ENCODE measurements at regions not wholly inside any gene's neighbourhood (a gene's known extent, or its start where the extent isn't known, plus 50 kb on each side); places are given as distances from the start of the nearest gene placed in this dataset.
"Not testable (repeated sequence)": the region's sequence is repeated elsewhere in the genome, so short reads cannot be mapped to it uniquely, and the experiment has no call there.

DNA sequence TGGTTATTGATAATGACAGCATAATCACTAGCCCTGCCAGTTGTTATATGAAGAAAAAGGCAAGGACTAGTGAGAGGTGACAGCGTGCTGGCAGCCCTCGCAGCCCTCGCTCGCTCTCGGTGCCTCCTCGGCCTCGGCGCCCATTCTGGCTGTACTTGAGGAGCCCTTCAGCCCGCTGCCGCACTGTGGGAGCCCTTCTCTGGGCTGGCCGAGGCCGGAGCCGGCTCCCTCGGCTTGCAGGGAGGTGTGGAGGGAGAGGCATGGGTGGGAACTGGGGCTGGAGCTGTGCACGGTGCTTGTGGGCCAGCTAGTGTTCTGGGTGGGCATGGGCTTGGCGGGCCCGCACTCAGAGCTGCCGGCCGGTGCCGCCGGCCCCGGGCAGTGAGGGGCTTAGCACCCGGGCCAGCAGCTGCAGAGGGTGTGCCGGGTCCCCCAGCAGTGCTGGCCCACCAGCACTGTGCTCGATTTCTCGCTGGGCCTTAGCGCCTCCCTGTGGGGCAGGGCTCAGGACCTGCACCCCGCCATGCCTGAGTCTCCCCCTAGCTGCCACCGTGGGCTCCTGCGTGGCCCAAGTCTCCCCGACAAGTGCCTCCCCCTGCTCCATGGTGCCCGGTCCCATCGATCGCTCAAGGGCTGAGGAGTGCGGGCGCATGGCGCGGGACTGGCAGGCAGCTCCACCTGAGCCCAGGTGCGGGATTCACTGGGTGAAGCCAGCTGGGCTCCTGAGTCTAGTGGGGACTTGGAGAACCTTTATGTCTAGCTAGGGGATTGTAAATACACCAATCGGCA, 156.2 kb downstream of the MSX2 start:
- not testable (repeated sequence) for H3K9me3 ChIP-seq (replicated peaks; ENCODE audit: control insufficient read depth, low read depth, low read length); DNase-seq; H3K4me1 ChIP-seq (ENCODE audit: control insufficient read depth, insufficient read depth, low read length); H3K27me3 ChIP-seq (ENCODE audit: control insufficient read depth, insufficient read depth, low read length); H3K36me3 ChIP-seq (ENCODE audit: control insufficient read depth, insufficient read depth, low read length); H3K4me3 ChIP-seq (ENCODE audit: low read length); H3K27ac ChIP-seq (ENCODE audit: low read length)
- WGBS (ENCODE audit: insufficient coverage): 90% methylated on average over 27 of the region's 40 CpGs

DNA sequence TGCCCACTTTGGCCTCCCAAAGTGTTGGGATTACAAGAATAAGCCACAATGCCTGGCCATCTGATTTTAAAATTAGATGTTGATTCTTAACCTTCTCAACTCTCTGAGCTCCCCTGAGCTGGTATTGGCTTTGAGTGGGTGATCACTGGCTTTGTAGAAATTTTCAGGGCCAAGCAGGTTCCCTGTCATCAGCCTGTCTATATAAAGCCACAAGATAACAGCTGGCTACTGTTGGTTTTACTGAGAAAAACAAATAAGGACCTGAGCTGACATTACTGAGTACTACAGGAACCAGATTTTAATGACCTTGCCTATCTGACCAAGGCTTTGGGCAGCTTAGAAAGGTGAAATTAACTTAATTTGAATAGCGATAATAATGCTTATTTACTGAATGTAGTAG, 153.6 kb downstream of the MSX2 start:
- H3K9me3 ChIP-seq (replicated peaks; ENCODE audit: control insufficient read depth, low read depth, low read length): no peaks in the 10 kb centered on the region
- H3K4me3 ChIP-seq (ENCODE audit: low read length): no peak overlapping the region
- no peak for DNase-seq
- no peak overlapping the region for H3K27ac ChIP-seq (ENCODE audit: low read length)
- H3K36me3 ChIP-seq (ENCODE audit: control insufficient read depth, insufficient read depth, low read length): no peaks in the 10 kb centered on the region
- 67% methylated on average over 1 of the region's 1 CpG for WGBS (ENCODE audit: insufficient coverage)
- H3K4me1 ChIP-seq (ENCODE audit: control insufficient read depth, insufficient read depth, low read length): no peaks in the 10 kb centered on the region
- H3K27me3 ChIP-seq (ENCODE audit: control insufficient read depth, insufficient read depth, low read length): no peaks in the 10 kb centered on the region

DNA sequence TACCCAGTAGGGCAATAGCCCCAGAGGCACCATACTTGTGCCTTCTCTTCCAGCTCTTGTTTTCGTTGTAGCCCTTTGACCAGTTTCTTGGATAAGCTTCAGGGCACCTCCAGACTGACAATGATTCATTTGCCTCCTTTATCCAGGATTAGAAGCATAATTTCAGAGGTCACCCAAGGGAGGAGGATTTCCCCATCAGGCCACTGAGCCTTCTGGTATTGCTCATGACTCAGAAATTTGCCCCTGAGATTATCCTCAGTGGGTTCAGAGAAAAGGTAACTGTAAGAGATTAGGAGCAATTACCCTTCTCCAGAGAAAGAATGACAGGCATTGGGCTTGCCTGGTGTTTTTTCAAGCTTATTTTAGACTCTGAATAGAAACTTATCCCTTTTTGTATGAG, 147.9 kb downstream of the MSX2 start:
- no peaks in the 10 kb centered on the region for H3K4me1 ChIP-seq (ENCODE audit: control insufficient read depth, insufficient read depth, low read length)
- no peaks in the 10 kb centered on the region for H3K36me3 ChIP-seq (ENCODE audit: control insufficient read depth, insufficient read depth, low read length)
- DNase-seq: no peak
- no peaks in the 10 kb centered on the region for H3K27me3 ChIP-seq (ENCODE audit: control insufficient read depth, insufficient read depth, low read length)
- 60% methylated on average over 1 of the region's 1 CpG for WGBS (ENCODE audit: insufficient coverage)
- no peaks in the 10 kb centered on the region for H3K9me3 ChIP-seq (replicated peaks; ENCODE audit: control insufficient read depth, low read depth, low read length)
- H3K27ac ChIP-seq (ENCODE audit: low read length): no peak overlapping the region
- no peak overlapping the region for H3K4me3 ChIP-seq (ENCODE audit: low read length)

DNA sequence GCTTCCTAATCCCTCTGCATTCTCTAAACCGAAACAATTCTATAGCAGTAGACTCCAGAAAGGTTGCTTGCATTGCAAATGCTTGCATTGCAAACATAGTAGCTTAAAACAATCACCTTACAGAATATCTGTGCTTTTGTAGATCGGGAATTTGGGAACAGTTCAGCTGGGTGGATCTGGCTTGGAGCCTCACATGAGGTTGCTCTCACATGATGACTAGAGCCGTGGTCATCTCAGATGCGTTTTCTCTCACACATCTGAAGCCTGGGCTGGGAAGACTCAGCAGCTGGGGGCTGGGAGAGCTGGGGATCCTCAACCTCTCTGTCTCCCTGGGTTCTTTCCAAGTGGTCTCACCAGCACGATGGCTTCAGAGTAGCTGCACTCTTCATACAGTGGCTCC, 127.8 kb downstream of the MSX2 start:
- Histone ChIP-seq H3K27ac (ENCODE audit: low read length) (no peak overlapping the region), H3K27me3 (ENCODE audit: control insufficient read depth, insufficient read depth, low read length) (no peaks in the 10 kb centered on the region)
- DNase-seq: peak; percentile 32

DNA sequence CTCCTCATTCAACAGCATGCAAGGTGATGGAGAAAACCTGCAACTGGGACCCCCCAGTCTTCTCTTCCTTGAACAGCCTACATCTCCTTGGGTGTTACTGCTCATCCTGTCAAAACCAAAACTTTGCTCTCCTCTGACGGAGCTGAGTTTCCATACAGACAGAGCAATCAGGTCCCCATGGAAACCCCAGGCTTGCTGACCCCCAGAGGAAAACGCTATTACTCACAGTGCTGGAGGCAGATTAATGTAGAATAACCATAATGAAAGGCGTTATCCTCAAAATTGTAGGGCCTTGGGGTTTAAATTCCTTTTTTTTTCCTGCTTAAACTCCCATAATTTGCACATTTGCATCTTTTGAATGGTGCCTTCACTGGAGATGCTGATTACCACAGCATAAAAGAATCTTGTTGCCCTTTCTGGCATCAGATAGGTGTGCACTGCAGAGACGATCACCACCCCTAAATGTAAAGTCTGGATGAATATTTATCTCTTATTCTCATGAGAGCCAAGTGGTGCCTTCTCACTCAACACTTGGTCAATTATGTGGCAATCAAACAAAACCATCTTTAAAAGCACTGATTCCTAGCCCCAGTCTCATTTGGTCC, 126.3 kb downstream of the MSX2 start:
- 50% methylated on average over 1 of the region's 4 CpGs for WGBS (ENCODE audit: insufficient coverage)
- Histone ChIP-seq H3K27me3 (ENCODE audit: control insufficient read depth, insufficient read depth, low read length) (no peaks in the 10 kb centered on the region), H3K27ac (ENCODE audit: low read length) (no peak overlapping the region), H3K36me3 (ENCODE audit: control insufficient read depth, insufficient read depth, low read length) (no peaks in the 10 kb centered on the region), H3K9me3 (replicated peaks; ENCODE audit: control insufficient read depth, low read depth, low read length) (no peaks in the 10 kb centered on the region), H3K4me3 (ENCODE audit: low read length) (no peak overlapping the region), H3K4me1 (ENCODE audit: control insufficient read depth, insufficient read depth, low read length) (no peaks in the 10 kb centered on the region)
- no peak for DNase-seq

More for the DNA sequence above, 127.8 kb downstream of the MSX2 start:
- Histone ChIP-seq H3K4me3 (ENCODE audit: low read length) (no peak overlapping the region), H3K36me3 (ENCODE audit: control insufficient read depth, insufficient read depth, low read length) (no peaks in the 10 kb centered on the region), H3K4me1 (ENCODE audit: control insufficient read depth, insufficient read depth, low read length) (no peaks in the 10 kb centered on the region), H3K9me3 (replicated peaks; ENCODE audit: control insufficient read depth, low read depth, low read length) (no peaks in the 10 kb centered on the region)
- 46% methylated on average over 4 of the region's 5 CpGs for WGBS (ENCODE audit: insufficient coverage)

DNA sequence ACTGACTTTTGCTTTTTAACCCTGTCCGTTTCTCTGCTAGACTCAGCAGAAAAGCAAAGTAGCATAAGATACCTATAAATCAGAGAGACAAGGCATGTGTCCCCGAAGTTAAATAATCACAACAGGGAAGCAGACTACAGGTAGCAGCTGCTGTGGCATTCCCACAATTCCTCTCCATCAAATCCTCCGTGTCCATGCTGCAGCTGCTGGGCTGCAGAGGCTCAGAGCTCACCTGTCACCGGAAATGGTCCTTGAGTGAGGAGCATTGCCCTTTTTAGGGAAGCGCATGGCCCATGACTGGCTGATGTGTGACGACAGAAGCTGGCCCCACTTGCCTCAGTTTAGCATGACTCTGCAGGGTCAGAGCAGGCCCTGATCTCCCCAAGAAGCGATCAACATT, 125.0 kb downstream of the MSX2 start:
- H3K4me3 ChIP-seq (ENCODE audit: low read length): no peak overlapping the region
- DNase-seq: no peak
- H3K27ac ChIP-seq (ENCODE audit: low read length): no peak overlapping the region
- H3K27me3 ChIP-seq (ENCODE audit: control insufficient read depth, insufficient read depth, low read length): no peaks in the 10 kb centered on the region
- H3K36me3 ChIP-seq (ENCODE audit: control insufficient read depth, insufficient read depth, low read length): no peaks in the 10 kb centered on the region
- 62% methylated on average over 7 of the region's 7 CpGs for WGBS (ENCODE audit: insufficient coverage)
- no peaks in the 10 kb centered on the region for H3K4me1 ChIP-seq (ENCODE audit: control insufficient read depth, insufficient read depth, low read length)
- H3K9me3 ChIP-seq (replicated peaks; ENCODE audit: control insufficient read depth, low read depth, low read length): no peaks in the 10 kb centered on the region

DNA sequence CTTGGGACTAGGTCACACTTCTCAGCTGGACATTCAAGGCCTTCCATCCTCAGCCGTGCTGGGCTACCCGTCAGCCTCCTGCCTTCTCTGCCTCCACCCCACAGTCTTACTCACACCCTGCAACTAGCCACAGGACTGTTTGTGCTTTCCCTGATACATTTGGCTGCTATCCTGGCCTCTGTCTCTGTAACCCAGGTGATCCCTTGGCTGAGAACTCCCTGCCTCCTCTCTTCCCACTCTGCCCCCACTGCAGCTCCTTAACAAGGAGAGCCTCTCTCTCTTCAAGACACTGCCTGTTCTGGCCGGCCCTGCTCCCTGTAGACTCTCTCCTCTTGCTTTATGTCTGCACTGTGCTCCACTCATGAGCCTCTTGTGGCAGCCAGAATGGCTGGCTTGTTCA, 120.6 kb downstream of the MSX2 start:
- no peaks in the 10 kb centered on the region for H3K9me3 ChIP-seq (replicated peaks; ENCODE audit: control insufficient read depth, low read depth, low read length)
- WGBS (ENCODE audit: insufficient coverage): 39% methylated on average over 3 of the region's 3 CpGs
- no peak overlapping the region for H3K4me3 ChIP-seq (ENCODE audit: low read length)
- no peaks in the 10 kb centered on the region for H3K36me3 ChIP-seq (ENCODE audit: control insufficient read depth, insufficient read depth, low read length)
- no peaks in the 10 kb centered on the region for H3K27me3 ChIP-seq (ENCODE audit: control insufficient read depth, insufficient read depth, low read length)
- DNase-seq: peak; percentile 26
- H3K4me1 ChIP-seq (ENCODE audit: control insufficient read depth, insufficient read depth, low read length): peaks cover 10% of the 10 kb centered on the region
- no peak overlapping the region for H3K27ac ChIP-seq (ENCODE audit: low read length)

DNA sequence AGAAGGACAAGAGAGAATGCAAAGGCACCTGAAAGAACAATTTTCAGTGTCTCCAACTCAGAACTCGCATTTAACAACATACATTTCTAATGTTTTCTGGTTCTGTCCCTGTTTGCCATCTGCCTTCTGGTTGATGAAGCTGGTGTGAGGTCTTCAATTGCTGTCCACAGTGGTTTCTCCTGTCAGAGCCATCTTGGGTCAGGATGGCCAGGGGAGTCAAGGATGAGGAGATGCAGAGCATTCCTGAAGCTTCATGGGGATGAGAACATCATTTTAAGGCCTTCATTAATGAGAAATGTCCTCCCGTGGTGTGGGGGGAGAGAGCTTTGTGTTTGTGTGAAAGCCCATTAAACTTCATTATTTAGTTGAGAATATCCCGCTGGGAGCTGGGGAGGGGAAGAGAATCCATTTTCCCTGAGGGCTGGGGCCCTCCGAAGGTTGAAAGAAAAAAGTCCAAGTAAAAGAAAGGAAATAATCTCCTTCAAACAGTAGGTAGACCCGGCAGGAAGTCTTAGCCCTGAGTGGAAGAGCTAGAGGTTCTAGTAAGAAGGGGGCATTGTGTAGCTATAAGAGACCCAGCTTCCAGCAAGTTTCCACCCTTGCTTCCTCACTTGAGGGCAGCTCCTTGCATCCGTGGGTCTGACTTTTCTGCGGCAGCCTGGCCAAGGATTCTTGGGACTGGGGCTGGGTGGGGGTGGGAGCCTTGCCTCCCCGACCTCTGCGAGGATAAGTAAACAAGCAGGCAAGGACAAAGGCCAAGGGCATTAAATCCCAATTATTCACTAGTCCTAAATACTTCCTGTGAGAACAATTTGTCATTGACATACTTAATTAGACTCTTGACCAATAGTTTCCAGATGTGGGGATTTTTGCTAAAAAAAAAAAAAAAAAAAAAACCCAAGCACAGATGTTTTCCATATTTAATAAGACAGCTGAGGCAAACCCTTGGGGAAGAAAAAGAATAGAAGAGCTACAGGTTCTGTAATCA, 119.2 kb downstream of the MSX2 start:
- no peaks in the 10 kb centered on the region for H3K9me3 ChIP-seq (replicated peaks; ENCODE audit: control insufficient read depth, low read depth, low read length)
- DNase-seq: peak; percentile 87
- peaks cover 10% of the 10 kb centered on the region for H3K4me1 ChIP-seq (ENCODE audit: control insufficient read depth, insufficient read depth, low read length)
- H3K4me3 ChIP-seq (ENCODE audit: low read length): no peak overlapping the region
- WGBS (ENCODE audit: insufficient coverage): no CpG with 5 or more reads among the region's 9 CpGs
- no peaks in the 10 kb centered on the region for H3K36me3 ChIP-seq (ENCODE audit: control insufficient read depth, insufficient read depth, low read length)
- no peak overlapping the region for H3K27ac ChIP-seq (ENCODE audit: low read length)
- no peaks in the 10 kb centered on the region for H3K27me3 ChIP-seq (ENCODE audit: control insufficient read depth, insufficient read depth, low read length)

DNA sequence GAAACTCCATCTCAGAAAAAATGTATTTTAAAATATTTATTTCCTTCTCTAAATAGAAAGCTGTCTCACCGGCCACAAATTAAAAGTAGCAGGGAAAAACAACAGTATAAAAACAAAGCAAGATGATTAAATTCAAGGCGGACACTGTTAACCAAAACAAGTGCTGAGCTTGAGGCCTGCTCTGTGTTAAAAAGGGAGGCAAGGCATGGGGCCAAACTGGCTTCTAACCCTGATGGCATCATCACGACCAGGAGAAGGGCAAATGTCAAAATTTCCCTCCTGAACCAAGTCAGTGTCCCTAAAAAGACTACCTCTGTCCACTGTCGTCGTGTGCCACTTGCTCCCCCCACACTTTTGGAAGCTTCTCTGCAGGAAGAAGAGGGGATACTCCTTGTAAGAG, 116.1 kb downstream of the MSX2 start:
- no peaks in the 10 kb centered on the region for H3K9me3 ChIP-seq (replicated peaks; ENCODE audit: control insufficient read depth, low read depth, low read length)
- no peaks in the 10 kb centered on the region for H3K36me3 ChIP-seq (ENCODE audit: control insufficient read depth, insufficient read depth, low read length)
- no CpG with 5 or more reads among the region's 5 CpGs for WGBS (ENCODE audit: insufficient coverage)
- H3K4me3 ChIP-seq (ENCODE audit: low read length): no peak overlapping the region
- no peak for DNase-seq
- H3K27me3 ChIP-seq (ENCODE audit: control insufficient read depth, insufficient read depth, low read length): peaks cover 2% of the 10 kb centered on the region
- peaks cover 16% of the 10 kb centered on the region for H3K4me1 ChIP-seq (ENCODE audit: control insufficient read depth, insufficient read depth, low read length)
- no peak overlapping the region for H3K27ac ChIP-seq (ENCODE audit: low read length)

DNA sequence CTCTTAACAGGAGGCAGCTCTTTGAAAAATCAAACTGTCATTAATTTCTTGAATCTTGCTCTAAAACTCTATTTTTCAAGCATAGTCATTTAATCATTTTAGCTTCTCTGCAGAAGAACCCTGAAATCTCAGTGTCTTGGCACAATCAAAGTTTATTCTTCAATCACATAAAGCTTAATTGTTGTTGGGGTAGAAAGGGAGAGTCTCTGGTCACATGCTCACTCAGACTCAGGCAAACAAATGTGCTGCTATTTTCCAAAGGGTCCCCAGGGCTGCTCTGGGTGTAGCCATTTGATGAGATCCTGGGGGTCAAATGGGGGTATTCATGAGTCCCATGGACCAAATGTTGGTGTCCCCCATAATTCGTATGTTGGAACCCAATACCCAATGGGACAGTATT, 114.8 kb downstream of the MSX2 start:
- Histone ChIP-seq H3K4me1 (ENCODE audit: control insufficient read depth, insufficient read depth, low read length) (peaks cover 14% of the 10 kb centered on the region), H3K27me3 (ENCODE audit: control insufficient read depth, insufficient read depth, low read length) (peaks cover 4% of the 10 kb centered on the region), H3K9me3 (replicated peaks; ENCODE audit: control insufficient read depth, low read depth, low read length) (no peaks in the 10 kb centered on the region), H3K4me3 (ENCODE audit: low read length) (no peak overlapping the region), H3K27ac (ENCODE audit: low read length) (no peak overlapping the region), H3K36me3 (ENCODE audit: control insufficient read depth, insufficient read depth, low read length) (no peaks in the 10 kb centered on the region)
- 57% methylated on average over 1 of the region's 1 CpG for WGBS (ENCODE audit: insufficient coverage)
- no peak for DNase-seq

All from muscle of leg (tissue), 3 donors.